Colonic mucosa (tissue), 4 donors: ENCODE measurements at regions not wholly inside any gene's neighbourhood (a gene's known extent, or its start where the extent isn't known, plus 50 kb on each side); places are given as distances from the start of the nearest gene placed in this dataset.

Experiments
- DNase-seq: peaks from one replicate; pipeline ENCODE4 v3.0.0-alpha.2; 2020
- H3K27ac ChIP-seq: fragments of 200-600 bp; one replicate; pipeline ENCODE4 v1.8.0; 2021
- H3K27me3 ChIP-seq: fragments of 200-600 bp; one replicate; pipeline ENCODE4 v1.8.0; 2021
- H3K36me3 ChIP-seq: fragments of 200-600 bp; one replicate; pipeline ENCODE4 v1.8.0; 2021
- H3K4me1 ChIP-seq: fragments of 200-600 bp; one replicate; pipeline ENCODE4 v1.8.0; 2021; ENCODE audit warnings: mild to moderate bottlenecking
- H3K4me3 ChIP-seq: fragments of 200-600 bp; one replicate; pipeline ENCODE4 v1.8.0; 2021
- H3K9ac ChIP-seq, 2 donors: one replicate each; pipeline ENCODE4 v1.7.0; 2013; ENCODE audit warnings: control low read depth in 2 of 2, low read depth in 2 of 2, low read length in 2 of 2
- H3K9me3 ChIP-seq: fragments of 200-600 bp; one replicate; pipeline ENCODE4 v1.8.0; 2021
- intact Hi-C: fragments of 100-400 bp; cut with DNase I; formaldehyde crosslinking; loops from one replicate; pipeline ENCODE4 v1.14.1; 2022
- TF ChIP-seq, protein P1 (sequence below): fragments of 200-600 bp; IDR thresholded peaks from one replicate; pipeline ENCODE4 v1.8.0; 2022; ENCODE audit warnings: antibody characterized with exemption, mild to moderate bottlenecking
- donor health status: healthy.
- donor health status: DM: no; HTN: no; CAD: no.
- donor health status: DM: no; HTN: no; CAD: no.

DNA sequence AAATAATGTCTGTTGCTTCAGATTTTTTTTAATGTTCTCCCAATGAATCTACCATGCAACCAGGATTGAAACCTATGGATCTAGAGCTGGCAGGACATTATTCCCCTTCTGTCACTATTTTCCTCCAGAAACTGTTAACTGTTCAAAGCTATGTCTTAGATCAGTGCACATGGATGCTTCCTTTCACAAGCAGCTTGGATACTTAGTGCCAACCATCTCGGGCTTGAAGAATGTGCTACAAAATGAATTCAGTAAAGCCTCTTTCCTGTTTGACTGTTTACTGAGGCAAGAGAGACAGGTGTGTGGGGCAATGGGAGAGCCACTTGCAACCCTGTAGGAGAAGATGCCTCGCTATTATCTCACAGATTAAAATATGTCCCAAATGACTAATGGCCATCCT, 774.8 kb downstream of the KCTD16 start:
- Histone ChIP-seq H3K4me1 (no peaks in the 10 kb centered on the region), H3K9me3 (no peaks in the 10 kb centered on the region), H3K27ac (no peak overlapping the region), H3K4me3 (no peak overlapping the region), H3K36me3 (no peaks in the 10 kb centered on the region), H3K27me3 (no peaks in the 10 kb centered on the region), H3K9ac (no peak overlapping the region)
- TF ChIP-seq, protein P1, sequence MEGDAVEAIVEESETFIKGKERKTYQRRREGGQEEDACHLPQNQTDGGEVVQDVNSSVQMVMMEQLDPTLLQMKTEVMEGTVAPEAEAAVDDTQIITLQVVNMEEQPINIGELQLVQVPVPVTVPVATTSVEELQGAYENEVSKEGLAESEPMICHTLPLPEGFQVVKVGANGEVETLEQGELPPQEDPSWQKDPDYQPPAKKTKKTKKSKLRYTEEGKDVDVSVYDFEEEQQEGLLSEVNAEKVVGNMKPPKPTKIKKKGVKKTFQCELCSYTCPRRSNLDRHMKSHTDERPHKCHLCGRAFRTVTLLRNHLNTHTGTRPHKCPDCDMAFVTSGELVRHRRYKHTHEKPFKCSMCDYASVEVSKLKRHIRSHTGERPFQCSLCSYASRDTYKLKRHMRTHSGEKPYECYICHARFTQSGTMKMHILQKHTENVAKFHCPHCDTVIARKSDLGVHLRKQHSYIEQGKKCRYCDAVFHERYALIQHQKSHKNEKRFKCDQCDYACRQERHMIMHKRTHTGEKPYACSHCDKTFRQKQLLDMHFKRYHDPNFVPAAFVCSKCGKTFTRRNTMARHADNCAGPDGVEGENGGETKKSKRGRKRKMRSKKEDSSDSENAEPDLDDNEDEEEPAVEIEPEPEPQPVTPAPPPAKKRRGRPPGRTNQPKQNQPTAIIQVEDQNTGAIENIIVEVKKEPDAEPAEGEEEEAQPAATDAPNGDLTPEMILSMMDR, result no peak
- intact Hi-C loops, result no loop called here
- DNase-seq, result no peak

DNA sequence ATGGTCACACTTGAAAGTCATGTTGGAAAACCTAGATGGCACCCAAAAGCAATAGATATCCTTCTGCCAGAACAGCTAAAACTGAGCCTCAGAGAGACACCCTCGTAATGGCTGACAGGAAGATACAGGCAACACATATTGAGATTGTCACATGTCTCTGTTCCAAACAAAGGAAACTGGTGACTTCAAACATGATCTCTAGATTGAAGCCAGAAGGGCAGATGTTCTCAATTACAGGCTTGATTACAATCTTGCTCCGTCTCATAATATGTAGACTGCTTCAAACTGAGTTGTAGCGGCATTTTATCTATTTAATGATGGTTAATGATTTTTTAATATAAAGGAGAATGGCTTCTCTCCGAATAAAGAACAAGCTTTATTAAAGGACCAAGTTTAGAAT, 774.3 kb downstream of the KCTD16 start:
- H3K36me3 ChIP-seq, result no peaks in the 10 kb centered on the region
- H3K27me3 ChIP-seq, result no peaks in the 10 kb centered on the region
- H3K9ac ChIP-seq, result no peak overlapping the region
- H3K4me1 ChIP-seq, result no peaks in the 10 kb centered on the region
- intact Hi-C loops, result no loop called here
- TF ChIP-seq, protein P1, result no peak
- no peak overlapping the region for H3K27ac ChIP-seq
- H3K4me3 ChIP-seq, result no peak overlapping the region
- DNase-seq, result no peak
- no peaks in the 10 kb centered on the region for H3K9me3 ChIP-seq

DNA sequence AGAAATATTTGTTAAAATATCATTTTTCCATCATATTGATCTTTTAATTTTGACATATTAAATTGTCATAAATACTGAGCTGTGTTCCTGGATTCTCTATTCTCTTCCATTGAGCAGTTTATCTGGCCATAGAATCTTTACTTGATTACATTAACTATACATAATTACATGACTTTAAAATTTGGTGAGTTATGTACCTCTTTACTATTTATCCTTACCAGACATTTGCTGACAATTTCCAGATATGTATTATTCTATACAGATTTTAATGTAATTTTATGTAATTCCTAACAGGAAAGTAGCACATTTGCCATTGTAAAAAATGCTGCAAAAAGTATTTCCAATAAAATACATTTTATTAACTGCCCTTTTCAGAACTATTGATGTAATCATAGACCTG, 770.3 kb downstream of the KCTD16 start:
- H3K27me3 ChIP-seq, result no peaks in the 10 kb centered on the region
- H3K27ac ChIP-seq, result no peak overlapping the region
- H3K9me3 ChIP-seq, result no peaks in the 10 kb centered on the region
- TF ChIP-seq, protein P1, result no peak
- no peak overlapping the region for H3K9ac ChIP-seq
- DNase-seq, result no peak
- H3K4me1 ChIP-seq, result no peaks in the 10 kb centered on the region
- no peak overlapping the region for H3K4me3 ChIP-seq
- no peaks in the 10 kb centered on the region for H3K36me3 ChIP-seq
- intact Hi-C loops, result no loop called here

DNA sequence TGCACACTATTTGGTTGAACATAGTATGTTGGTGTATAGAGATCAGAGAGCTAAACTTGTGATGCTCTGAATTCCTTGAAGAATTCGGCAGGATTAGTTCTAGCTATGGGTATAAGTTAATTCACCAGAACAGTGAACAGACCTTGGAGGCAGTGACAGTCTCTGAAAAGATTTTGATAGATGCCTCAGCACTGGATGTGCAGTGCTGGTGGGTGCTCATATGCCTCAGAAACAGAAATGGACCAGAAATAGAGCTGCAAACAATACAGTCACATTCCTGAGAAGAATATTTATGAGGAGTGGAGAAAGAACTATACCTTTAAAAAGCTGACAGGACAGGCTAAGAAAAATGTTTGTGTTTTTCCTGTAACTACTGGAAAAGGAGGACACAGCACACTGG, 747.7 kb downstream of the KCTD16 start:
- DNase-seq, result no peak
- no peaks in the 10 kb centered on the region for H3K4me1 ChIP-seq
- TF ChIP-seq, protein P1, result no peak
- H3K9ac ChIP-seq, result no peak overlapping the region
- intact Hi-C loops, result no loop called here
- no peaks in the 10 kb centered on the region for H3K36me3 ChIP-seq
- no peaks in the 10 kb centered on the region for H3K9me3 ChIP-seq
- H3K27me3 ChIP-seq, result no peaks in the 10 kb centered on the region
- H3K27ac ChIP-seq, result no peak overlapping the region
- no peak overlapping the region for H3K4me3 ChIP-seq

DNA sequence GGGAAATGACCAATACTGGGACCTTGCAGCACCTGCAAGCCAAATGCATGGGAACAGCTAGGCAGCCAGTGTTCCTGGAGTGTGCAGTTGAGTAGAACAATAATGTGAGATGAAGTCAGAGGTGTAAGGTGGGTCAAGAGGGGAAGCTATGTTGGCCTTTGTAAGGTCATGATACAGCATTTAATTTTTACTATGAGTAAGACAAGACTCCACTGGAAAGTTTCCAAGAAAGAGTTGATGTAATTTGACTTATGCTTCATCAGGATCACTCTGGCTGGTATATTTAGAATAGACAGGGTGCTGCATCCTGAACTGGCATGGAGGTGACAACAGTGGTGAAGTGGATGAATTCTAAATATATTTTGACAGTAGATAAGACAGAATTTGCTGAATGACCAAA, 744.8 kb downstream of the KCTD16 start:
- no peak overlapping the region for H3K27ac ChIP-seq
- intact Hi-C loops, result no loop called here
- H3K4me1 ChIP-seq, result no peaks in the 10 kb centered on the region
- no peaks in the 10 kb centered on the region for H3K27me3 ChIP-seq
- no peak overlapping the region for H3K4me3 ChIP-seq
- DNase-seq, result no peak
- TF ChIP-seq, protein P1, result no peak
- no peaks in the 10 kb centered on the region for H3K36me3 ChIP-seq
- no peak overlapping the region for H3K9ac ChIP-seq
- no peaks in the 10 kb centered on the region for H3K9me3 ChIP-seq

DNA sequence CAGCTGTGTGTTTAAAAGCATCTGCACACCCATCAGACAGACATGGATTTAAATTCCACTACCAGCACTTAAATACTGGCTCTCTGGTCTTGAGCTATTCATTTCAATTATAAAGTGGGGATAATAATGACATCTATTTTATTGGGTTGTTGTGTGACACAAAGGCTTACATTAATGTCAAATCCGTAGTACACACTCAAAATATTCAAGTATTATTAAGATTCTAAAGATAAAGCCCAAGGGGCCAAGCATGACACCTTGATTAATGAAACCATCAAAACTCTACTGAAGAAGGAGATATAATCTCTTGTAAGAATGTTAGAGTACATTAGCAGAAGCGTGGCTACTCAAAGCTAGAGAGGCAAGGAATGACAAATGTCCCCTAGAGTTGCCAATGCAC, 743.0 kb downstream of the KCTD16 start:
- no peaks in the 10 kb centered on the region for H3K36me3 ChIP-seq
- H3K4me3 ChIP-seq, result no peak overlapping the region
- no peaks in the 10 kb centered on the region for H3K9me3 ChIP-seq
- no peaks in the 10 kb centered on the region for H3K27me3 ChIP-seq
- no peaks in the 10 kb centered on the region for H3K4me1 ChIP-seq
- H3K9ac ChIP-seq, result no peak overlapping the region
- DNase-seq, result no peak
- H3K27ac ChIP-seq, result no peak overlapping the region
- intact Hi-C loops, result no loop called here
- TF ChIP-seq, protein P1, result no peak
